SW 1271 (cell line): ENCODE measurements at regions not wholly inside any gene's neighbourhood (a gene's known extent, or its start where the extent isn't known, plus 50 kb on each side); places are given as distances from the start of the nearest gene placed in this dataset.
"Not testable (repeated sequence)": the region's sequence is repeated elsewhere in the genome, so short reads cannot be mapped to it uniquely, and the experiment has no call there.

Source experiments
- DNase-seq, 2 experiments: peaks; one replicate each; lab custom pipeline; 2025; lab: John Stamatoyannopoulos, UW

GRCh38 chr3:103787879-103788278 is 1353.1 kb downstream of the ZPLD1 start:
- DNase-seq = no peak

DNA sequence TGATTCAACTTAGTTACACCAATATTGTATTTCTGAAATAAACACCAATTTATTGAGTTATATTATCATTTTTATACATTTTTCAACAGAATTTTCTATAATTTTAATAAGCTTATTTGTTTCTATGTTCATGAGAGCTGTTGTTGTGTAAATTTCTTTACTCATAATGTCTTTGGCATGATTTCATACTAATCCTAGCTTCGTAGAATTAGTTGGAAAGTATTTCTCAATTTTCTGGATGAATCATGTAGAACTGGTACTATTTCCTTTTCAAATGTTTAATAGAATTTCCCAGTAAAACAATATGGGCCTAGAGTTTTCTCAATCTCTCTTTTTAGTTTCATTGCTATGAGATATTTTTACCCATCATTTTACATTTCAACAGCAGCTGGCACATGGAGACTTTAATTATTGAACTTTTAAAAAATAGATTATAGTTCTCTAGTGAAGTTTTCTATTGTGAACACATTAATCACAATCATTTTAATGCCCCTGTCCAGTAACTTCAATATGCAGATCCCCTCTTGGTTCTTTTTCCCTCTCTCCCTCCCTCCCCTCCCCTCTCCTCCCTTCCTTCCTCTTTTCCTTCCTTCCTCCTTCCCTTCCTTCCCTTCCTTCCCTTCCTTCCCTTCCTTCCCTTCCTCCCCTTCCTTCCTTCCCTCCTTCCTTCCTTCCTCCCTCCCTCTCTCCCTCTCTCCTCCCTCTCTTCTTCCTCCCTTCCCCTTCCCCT is 1357.1 kb downstream of the ZPLD1 start:
- DNase-seq = no peak

GRCh38 chr3:103794656-103795055 is 1359.8 kb downstream of the ZPLD1 start:
- peak in 1 of 2 experiments; percentile 18 for DNase-seq

DNA sequence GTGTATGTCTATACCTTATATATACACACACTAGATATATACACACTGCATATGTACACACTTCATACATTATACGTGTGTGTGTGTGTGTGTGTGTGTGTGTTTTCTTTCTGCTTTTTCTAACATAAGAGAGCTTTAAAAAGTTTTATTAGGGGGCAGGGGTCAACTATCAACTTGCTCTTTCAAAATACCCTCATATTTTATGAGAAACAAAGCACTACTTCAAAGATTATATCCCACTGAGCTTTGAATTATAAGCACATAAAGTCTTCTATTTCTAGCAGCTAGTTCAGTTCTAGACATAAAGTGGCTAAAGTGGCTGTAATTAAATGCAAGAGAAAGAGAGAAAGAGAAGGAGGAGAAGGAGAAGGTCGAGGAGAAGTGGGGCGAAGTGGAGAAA is 1361.3 kb downstream of the ZPLD1 start:
- no peak for DNase-seq

- no peak for DNase-seq
Measured at GRCh38 chr3:103803787-103804186, 1369.0 kb downstream of the ZPLD1 start.

GRCh38 chr3:103810167-103810566 is 1375.4 kb downstream of the ZPLD1 start:
- no peak for DNase-seq

- DNase-seq = no peak
Measured at GRCh38 chr3:103813955-103814354, 1379.1 kb downstream of the ZPLD1 start.

- DNase-seq = no peak
Measured at GRCh38 chr3:103818398-103818797, 1383.6 kb downstream of the ZPLD1 start.

- DNase-seq = no peak
Measured at GRCh38 chr3:103818800-103819199, 1384.0 kb downstream of the ZPLD1 start.

- DNase-seq = no peak
Measured at GRCh38 chr3:103825586-103825985, 1390.8 kb downstream of the ZPLD1 start.

GRCh38 chr3:103829723-103830326 is 1395.0 kb downstream of the ZPLD1 start:
- DNase-seq = no peak

- no peak for DNase-seq
Measured at GRCh38 chr3:103847081-103848062, 1412.6 kb downstream of the ZPLD1 start.

GRCh38 chr3:103851793-103852192 is 1417.0 kb downstream of the ZPLD1 start:
- DNase-seq = no peak

GRCh38 chr3:103862415-103862814 is 1427.6 kb downstream of the ZPLD1 start:
- DNase-seq = no peak

GRCh38 chr3:103863381-103863780 is 1428.6 kb downstream of the ZPLD1 start:
- DNase-seq = no peak

- DNase-seq = no peak
Measured at GRCh38 chr3:103866113-103866512, 1431.3 kb downstream of the ZPLD1 start.

GRCh38 chr3:103873021-103873420 is 1438.2 kb downstream of the ZPLD1 start:
- DNase-seq = no peak

DNA sequence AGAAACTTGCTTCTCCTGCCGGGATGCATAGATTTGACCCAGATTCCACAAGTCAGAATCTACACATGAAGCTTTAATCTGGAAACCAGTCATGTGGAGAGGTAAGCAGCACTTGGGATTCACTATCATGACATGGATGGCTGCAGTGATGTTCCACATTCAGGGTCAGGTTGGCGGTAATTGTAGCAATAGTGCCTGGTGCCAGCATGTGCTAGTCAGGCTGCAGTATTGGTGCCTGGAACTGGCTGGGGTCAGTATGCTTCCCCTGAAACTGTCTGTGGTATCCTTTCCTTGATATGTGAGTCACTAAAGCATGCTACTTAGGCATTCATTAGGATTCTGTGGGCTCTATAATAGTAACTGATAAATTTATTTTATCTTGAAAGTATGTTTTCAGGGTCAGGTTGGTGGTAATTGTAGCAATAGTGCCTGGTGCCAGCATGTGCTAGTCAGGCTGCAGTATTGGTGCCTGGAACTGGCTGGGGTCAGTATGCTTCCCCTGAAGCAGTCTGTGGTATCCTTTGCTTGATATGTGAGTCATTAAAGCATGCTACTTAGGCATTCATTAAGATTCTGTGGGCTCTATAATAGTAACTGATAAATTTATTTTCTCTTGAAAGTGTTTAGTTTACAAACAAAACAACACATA is 1439.2 kb downstream of the ZPLD1 start:
- DNase-seq = no peak

- not testable (repeated sequence) for DNase-seq
Measured at GRCh38 chr3:103881809-103882208, 1447.0 kb downstream of the ZPLD1 start.

DNA sequence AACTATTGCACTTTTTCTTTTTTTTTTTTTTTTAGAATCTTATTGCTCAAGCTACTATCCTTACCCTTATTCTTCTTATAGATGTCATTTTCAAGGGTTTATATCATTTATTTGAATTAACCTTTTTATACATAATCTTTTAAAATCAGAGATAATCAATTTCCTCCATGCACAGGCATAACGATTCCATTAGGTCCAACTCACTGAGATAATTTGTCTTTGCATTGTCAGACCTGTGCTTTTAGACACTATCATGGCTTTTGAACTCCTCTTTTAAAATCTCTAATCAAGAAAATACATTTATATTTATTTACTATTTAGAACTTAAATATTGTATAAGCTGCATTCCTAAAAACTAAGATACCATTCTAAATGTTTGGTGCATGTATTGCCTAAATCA is 1454.9 kb downstream of the ZPLD1 start:
- no peak for DNase-seq

DNA sequence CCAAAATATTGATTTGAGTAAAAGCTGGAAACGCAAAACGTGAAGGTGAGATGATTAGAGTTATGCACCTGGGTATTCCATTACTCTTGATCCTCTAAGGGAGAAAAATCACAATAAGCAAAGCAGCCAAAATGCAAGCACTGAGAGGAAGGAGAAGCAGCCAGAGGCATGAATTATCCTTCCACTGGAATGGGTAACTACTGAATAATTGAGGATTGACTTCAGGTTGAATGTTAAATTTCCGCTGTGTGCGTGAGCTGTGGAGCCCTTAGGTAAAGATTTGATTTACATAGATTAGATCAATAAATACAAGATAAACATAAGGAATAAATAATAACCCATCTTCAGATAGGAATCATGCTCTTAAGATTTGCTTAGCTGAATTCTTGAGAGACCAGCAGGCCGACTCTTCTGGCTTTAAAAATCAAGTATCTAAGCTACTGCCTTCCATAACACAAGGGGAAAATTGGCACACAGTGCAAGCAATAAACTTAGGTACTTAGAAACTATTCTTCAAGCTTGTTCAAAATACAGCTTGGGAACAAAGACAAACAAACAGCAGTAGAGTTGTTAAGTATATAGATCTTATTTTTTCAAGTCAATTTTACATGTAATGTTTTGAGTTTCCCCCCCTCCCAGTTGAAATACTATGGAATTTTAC is 1459.5 kb downstream of the ZPLD1 start:
- DNase-seq = no peak

DNA sequence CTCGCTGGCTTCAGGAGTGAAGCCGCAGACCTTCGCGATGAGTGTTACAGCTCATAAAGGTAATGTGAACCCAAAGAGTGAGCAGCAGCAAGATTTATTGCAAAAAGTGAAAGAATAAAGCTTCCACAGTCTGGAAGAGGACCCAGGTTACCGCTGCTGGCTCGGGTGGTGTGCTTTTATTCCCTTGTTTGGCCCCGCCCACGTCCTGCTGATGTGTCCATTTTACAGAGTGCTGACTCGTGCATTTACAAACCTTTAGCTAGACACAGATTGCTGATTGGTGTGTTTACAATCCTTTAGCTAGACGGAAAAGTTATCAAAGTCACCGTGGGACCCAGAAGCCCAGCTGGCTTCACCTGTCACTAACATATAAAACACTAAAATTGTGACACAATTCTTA is 1464.5 kb downstream of the ZPLD1 start:
- DNase-seq = no peak
